K562 (cell line): ENCODE measurements at regions not wholly inside any gene's neighbourhood (a gene's known extent, or its start where the extent isn't known, plus 50 kb on each side); places are given as distances from the start of the nearest gene placed in this dataset.

Experiments used
- CBFB ChIP-seq: sonication (generic); formaldehyde crosslinking; IDR thresholded peaks from 2 replicates; pipeline ENCODE4 v1.4.0; 2020; ENCODE audit warnings: mild to moderate bottlenecking, missing genetic modification reagents
- CTCF ChIP-seq, 3 experiments: IDR thresholded peaks in 2 of 3; conservative IDR thresholded peaks in 1 of 3; 2 replicates each; pipeline ENCODE4 v1.5.1; 2011 to 2012; ENCODE audit warnings: low read length in 3 of 3, mild to moderate bottlenecking in 3 of 3, control low read depth in 2 of 3, improper control_type of control experiment in 1 of 3, inconsistent platforms in 1 of 3, low read depth in 1 of 3, mixed read lengths in 1 of 3, moderate library complexity in 1 of 3; ENCODE audit not compliant: insufficient read depth in 2 of 3
- EHMT2 ChIP-seq: fragments of 450-650 bp; IDR thresholded peaks from 2 replicates; pipeline ENCODE4 v1.6.1; 2018; ENCODE audit warnings: antibody characterized with exemption
- ESRRA ChIP-seq: fragments of 450-650 bp; IDR thresholded peaks from 2 replicates; pipeline ENCODE4 v1.6.1; 2014; ENCODE audit warnings: low read depth, mild to moderate bottlenecking, moderate library complexity, borderline replicate concordance
- FOXA1 ChIP-seq: fragments of 450-650 bp; IDR thresholded peaks from 2 replicates; pipeline ENCODE4 v1.6.1; 2016; ENCODE audit warnings: mild to moderate bottlenecking, borderline replicate concordance
- REST ChIP-seq, 2 experiments: fragments of 450-650 bp; formaldehyde crosslinking in 1 of 2; IDR thresholded peaks; 2 replicates each; pipeline versions ENCODE4 v1.4.0 to v1.6.1; 2014 to 2020; ENCODE audit warnings: mild to moderate bottlenecking in 2 of 2, borderline replicate concordance in 1 of 2, low read depth in 1 of 2
- SREBF1 ChIP-seq: fragments of 150-350 bp; IDR thresholded peaks from 2 replicates; pipeline ENCODE4 v1.6.1; 2014; ENCODE audit warnings: antibody characterized with exemption, low read depth, low read length, borderline replicate concordance
- ZNF280B ChIP-seq: fragments of 250-450 bp; sonication (Bioruptor Pico); IDR thresholded peaks from 2 replicates; pipeline ENCODE4 v1.5.1; 2021; ENCODE audit warnings: mild to moderate bottlenecking
- ZNF282 ChIP-seq: sonication (generic); formaldehyde crosslinking; IDR thresholded peaks from 2 replicates; pipeline ENCODE4 v1.8.1; 2023; ENCODE audit warnings: missing genetic modification reagents

GRCh38 chr11:27771516-27771915 is 71.3 kb upstream of the BDNF start:
- TF ChIP-seq EHMT2 (no peak), ZNF282 (no peak), CBFB (CRISPR knock-in tag) (no peak), REST (IDR thresholded peaks at IDR 0.05; ENCODE audit: borderline replicate concordance) (no peak), REST (CRISPR knock-in tag; IDR thresholded peaks at IDR 0.05; ENCODE audit: low read depth) (no peak), ESRRA (no peak), FOXA1 (no peak), ZNF280B (no peak), CTCF (IDR thresholded peaks at IDR 0.05 in 2 of 3, conservative IDR thresholded peaks at IDR 0.05 in 1 of 3; ENCODE audit: insufficient read depth in 2 of 3, low read depth in 1 of 3, low read length in 3 of 3) (no peak), SREBF1 (no peak)
